Iris pigment epithelial cell (primary cell): ENCODE measurements at regions not wholly inside any gene's neighbourhood (a gene's known extent, or its start where the extent isn't known, plus 50 kb on each side); places are given as distances from the start of the nearest gene placed in this dataset.

Experiments used
- DNase-seq: peaks from one replicate; pipeline ENCODE4 v3.0.0-alpha.2; 2011; ENCODE audit warnings: low read depth

GRCh38 chr1:30199563-30199962, 523.8 kb downstream of the MATN1 start:
- no peak for DNase-seq

- no peak for DNase-seq
Observed at GRCh38 chr1:30198795-30199403, 524.5 kb downstream of the MATN1 start.

GRCh38 chr1:30198451-30198760, 525.0 kb downstream of the MATN1 start:
- DNase-seq = no peak

- DNase-seq = peak; percentile 8
Observed at GRCh38 chr1:30197639-30198450, 525.5 kb downstream of the MATN1 start.

GRCh38 chr1:30196872-30197638, 526.3 kb downstream of the MATN1 start:
- DNase-seq = no peak

- DNase-seq = no peak
Observed at GRCh38 chr1:30196457-30196856, 526.9 kb downstream of the MATN1 start.

- DNase-seq = no peak
Observed at GRCh38 chr1:30195424-30196134, 527.8 kb downstream of the MATN1 start.

GRCh38 chr1:30194741-30195423, 528.5 kb downstream of the MATN1 start:
- no peak for DNase-seq

GRCh38 chr1:30194046-30194619, 529.3 kb downstream of the MATN1 start:
- no peak for DNase-seq

- no peak for DNase-seq
Observed at GRCh38 chr1:30192969-30193630, 530.3 kb downstream of the MATN1 start.

GRCh38 chr1:30191154-30191702, 532.2 kb downstream of the MATN1 start:
- DNase-seq = peak; percentile 75

GRCh38 chr1:30190511-30191153, 532.8 kb downstream of the MATN1 start:
- DNase-seq = no peak

GRCh38 chr1:30189818-30190500, 533.4 kb downstream of the MATN1 start:
- no peak for DNase-seq

- no peak for DNase-seq
Observed at GRCh38 chr1:30188999-30189398, 534.4 kb downstream of the MATN1 start.

- no peak for DNase-seq
Observed at GRCh38 chr1:30188329-30188728, 535.1 kb downstream of the MATN1 start.

GRCh38 chr1:30187413-30188023, 535.9 kb downstream of the MATN1 start:
- no peak for DNase-seq

- no peak for DNase-seq
Observed at GRCh38 chr1:30186586-30186985, 536.8 kb downstream of the MATN1 start.

- DNase-seq = no peak
Observed at GRCh38 chr1:30185809-30186208, 537.6 kb downstream of the MATN1 start.

- no peak for DNase-seq
Observed at GRCh38 chr1:30185313-30185712, 538.1 kb downstream of the MATN1 start.
